T-helper 2 cell treated with Interferon-gamma antibody and Interleukin-4, amounts not matched to agents 100 ng/mL and 5 ng/mL, for 36 hours (primary cell): ENCODE measurements at regions not wholly inside any gene's neighbourhood (a gene's known extent, or its start where the extent isn't known, plus 50 kb on each side); places are given as distances from the start of the nearest gene placed in this dataset.

ENCODE experiments used
- intact Hi-C: fragments of 100-400 bp; cut with micrococcal nuclease; formaldehyde crosslinking; loops from one replicate; pipeline ENCODE4 v1.15.1; 2023

DNA sequence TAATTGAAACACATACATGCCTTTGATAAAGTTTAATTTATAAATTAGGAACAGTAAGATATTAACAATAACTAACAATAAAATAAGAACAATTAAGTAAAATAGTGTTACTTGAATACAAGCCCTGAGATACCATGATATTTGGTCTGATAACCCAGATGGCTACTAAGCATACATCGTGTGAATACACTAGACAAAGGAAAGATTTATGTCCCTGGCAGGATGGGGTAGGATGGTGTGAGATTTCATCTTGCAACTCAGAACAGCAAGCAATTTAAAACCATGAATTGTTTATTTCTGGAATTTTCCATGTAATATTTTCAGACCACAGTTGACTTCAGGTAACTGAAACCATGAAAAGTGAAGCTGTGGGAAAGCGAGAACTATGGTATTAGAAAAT lies 169.5 kb downstream of the DIPK2A start:
- intact Hi-C loops, result no loop called here

DNA sequence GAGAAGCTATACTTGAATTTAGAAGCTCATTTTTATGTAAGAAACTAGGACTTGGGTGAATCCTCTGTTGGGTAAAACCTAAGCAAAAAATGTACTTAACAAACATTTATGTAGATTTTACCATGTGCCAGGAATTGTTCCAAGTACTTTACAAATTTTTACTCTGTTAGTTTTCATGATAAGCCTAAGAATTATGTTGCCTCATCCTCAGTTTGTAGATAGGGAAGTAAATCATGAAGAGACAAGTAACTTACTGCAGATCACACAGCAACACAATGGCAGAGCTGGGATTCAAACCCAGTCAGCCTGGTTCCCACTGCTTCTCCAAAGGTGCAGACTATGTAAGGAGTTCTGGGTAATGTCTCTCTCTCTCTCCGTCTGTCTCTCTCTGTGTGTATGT lies 169.9 kb downstream of the DIPK2A start:
- intact Hi-C loops, result no loop called here

DNA sequence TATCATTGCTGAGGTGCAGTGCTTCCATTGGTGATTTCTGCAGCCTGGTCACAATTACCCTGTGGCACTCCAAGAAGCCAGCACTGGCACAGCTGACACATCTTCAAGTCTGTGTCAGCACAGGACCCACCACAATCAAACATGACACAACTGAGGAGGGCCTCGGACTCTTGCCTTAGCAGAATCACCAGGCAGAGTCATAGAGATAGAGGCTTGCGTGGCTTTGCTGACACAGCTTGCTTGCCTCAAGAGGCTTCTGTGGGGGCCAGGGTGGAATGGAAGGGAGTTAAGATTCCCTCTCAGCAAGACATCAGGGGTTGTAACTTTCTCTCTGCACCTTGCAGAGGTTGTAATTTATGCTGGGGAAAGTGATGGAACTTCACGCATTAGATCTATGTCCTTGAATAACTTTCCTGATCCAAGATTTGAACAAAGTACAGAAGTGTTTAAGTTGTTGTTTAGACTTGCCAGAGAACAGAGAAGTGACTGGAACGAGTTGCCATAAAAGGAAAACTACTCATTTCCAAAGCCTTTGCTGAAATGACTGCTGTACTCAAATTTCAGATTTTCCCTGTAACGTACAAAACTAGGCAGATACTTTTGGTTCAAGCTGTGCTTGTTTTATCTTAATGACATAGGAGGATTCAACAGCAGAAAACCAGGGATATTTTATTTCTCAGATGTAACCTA lies 170.7 kb downstream of the DIPK2A start:
- intact Hi-C loops, result no loop called here

DNA sequence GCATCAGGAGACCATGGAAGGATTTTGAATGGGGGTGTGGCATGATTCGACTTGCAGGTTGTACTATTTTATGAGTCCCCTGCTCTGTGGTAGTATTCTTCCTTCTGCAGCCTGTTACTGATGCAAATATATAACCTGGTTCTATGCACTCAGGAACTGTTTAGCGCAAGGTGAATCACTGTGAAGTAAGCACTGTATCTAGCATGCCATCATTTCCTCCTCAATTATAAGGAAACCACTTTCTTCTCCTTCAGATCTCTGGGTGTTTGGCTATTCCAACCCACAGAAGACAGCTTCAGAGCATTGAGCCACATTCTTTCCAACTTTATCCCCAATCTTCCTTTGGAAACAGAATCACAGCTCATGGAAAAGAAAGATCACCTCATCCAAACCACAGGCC lies 176.7 kb downstream of the DIPK2A start:
- intact Hi-C loops, result no loop called here

- intact Hi-C loops, result no loop called here
Measured at GRCh38 chr3:144151983-144152382, 180.4 kb downstream of the DIPK2A start.

DNA sequence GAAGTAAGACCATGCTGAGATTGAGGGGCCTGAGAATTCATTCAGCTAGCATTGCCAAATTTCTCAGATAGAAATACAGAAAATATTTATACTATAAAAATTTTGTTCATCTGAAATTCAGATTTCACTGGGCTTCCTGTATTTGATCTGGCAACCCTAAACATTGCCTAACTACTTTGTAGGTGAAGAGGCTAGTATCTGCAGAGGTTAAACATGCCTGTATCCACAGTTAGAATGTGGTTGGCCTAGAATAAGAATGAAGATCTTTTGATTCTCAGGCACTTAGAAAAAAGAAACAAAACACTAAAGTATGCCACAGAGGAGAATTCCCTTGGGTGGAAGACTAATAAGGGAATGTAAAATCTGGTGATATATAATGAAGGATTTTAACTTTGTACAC lies 189.0 kb downstream of the DIPK2A start:
- intact Hi-C loops, result no loop called here

- intact Hi-C loops, result no loop called here
Measured at GRCh38 chr3:144162042-144162441, 190.4 kb downstream of the DIPK2A start.

GRCh38 chr3:144164352-144164751 lies 192.7 kb downstream of the DIPK2A start:
- intact Hi-C loops, result no loop called here

- intact Hi-C loops, result no loop called here
Measured at GRCh38 chr3:144165482-144165881, 193.9 kb downstream of the DIPK2A start.

DNA sequence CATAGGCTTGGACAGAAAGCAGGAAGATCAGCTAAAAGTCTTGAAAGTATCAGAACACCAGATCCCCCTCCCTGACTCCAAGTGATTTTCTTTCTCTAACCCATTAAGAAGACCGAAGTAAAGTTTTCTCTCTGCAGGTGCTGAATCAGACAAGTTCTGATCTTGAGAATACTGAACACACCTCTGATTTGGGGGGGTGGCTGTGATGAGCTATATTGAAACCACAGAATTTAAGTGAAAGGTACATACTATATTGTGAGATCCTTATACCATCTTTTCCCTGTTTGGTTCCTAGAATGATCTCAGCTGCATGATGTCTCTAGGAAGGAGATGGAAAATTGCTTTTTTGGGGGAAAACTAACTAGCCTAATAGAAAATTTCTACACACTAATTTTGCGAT lies 196.0 kb downstream of the DIPK2A start:
- intact Hi-C loops, result no loop called here

GRCh38 chr3:144173491-144173890 lies 201.9 kb downstream of the DIPK2A start:
- intact Hi-C loops, result no loop called here

DNA sequence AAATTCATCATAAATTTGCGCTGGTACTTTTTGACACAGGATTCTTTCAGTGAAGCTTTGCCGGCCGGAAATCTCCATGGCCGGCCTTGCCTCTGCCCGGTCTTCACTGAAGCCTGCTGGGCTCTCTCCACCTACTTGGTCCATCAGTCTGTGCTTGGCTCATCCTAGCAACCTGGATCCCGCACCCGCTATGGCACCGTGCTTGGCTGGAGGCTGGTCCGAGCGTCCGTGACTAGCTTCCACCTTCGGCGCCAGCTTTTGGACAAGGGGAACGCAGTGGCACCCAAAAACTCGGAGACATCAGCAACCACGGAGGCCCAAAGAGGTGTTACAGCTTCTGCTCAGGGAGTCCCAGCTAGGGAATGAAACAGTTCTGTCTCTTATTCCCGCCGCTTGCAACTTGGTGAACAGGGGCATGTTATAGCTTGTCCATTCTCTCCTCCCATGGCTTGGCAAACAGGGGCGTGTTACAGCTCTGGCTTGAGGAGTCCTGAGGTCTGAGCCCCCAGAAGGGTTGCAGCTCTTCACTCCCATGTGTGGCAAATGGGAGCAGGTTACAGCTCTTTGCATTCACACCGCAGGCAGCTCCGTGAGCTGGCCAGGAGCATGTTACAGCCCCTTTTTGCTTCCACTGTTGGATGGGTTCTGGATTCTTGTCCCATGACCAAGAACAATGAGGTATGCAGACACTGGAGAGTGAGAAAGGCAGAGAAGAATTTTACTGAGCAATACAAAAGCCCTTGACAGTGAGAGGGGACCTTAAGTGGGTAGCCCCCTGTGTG lies 204.2 kb downstream of the DIPK2A start:
- intact Hi-C loops, result no loop called here

GRCh38 chr3:144177649-144178048 lies 206.0 kb downstream of the DIPK2A start:
- intact Hi-C loops, result no loop called here

GRCh38 chr3:144178607-144179006 lies 207.0 kb downstream of the DIPK2A start:
- intact Hi-C loops, result no loop called here

GRCh38 chr3:144181062-144181461 lies 209.4 kb downstream of the DIPK2A start:
- intact Hi-C loops, result no loop called here

- intact Hi-C loops, result no loop called here
Measured at GRCh38 chr3:144182501-144182900, 210.9 kb downstream of the DIPK2A start.

- intact Hi-C loops, result no loop called here
Measured at GRCh38 chr3:144185276-144185675, 213.7 kb downstream of the DIPK2A start.

DNA sequence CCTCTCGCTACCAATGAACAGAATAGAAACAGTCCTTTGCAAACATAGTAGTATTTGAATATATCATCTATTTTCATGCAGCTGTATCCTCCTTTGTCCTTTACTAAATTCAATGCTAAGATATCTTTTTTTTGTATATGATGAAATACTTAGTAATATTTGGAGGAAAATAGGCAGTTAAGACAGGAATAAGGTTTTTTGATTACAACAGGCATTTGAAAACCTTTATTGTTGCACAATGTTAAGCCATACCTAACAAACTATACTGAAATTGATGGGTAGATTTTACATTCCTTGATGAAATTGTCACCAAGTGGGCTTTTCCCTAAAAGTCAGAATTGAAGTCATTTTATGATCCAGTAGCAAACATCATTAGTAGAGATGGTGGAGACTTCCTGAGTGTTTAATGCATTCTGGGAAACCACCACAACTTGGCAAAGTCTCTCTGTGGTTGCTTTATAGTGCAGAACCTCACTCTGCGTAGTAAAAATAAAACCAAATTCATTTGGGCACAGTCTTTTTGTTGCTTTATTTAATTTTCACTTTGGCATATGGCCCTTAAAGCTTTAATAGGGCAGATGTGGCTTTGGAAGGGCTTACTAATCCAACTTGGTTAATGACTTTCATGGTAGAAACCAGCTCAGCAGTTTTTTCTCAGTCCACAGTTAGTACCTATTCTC lies 216.0 kb downstream of the DIPK2A start:
- intact Hi-C loops, result no loop called here

GRCh38 chr3:144189044-144189443 lies 217.4 kb downstream of the DIPK2A start:
- intact Hi-C loops, result no loop called here

DNA sequence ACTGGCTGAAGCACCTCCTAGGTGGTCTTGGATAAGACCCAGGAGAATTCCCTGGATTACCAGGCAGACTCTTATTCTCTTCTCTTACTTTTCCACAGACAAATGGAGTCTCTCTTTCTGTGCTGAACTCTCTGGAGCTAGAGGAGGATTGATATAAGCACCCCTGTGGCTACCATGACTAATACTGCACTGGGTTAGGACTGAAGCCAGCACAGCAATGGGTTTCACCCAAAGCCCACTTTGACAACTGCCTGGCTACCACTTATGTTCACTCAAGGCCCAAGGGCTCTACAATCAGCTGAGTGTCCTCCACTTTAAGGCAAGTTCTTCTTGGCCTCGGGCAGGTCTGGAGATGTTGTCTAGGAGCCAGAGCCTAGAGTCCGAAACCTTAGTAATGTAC lies 225.5 kb downstream of the DIPK2A start:
- intact Hi-C loops, result no loop called here

GRCh38 chr3:144197582-144197981 lies 226.0 kb downstream of the DIPK2A start:
- intact Hi-C loops, result no loop called here

- intact Hi-C loops, result no loop called here
Measured at GRCh38 chr3:144200004-144200403, 228.4 kb downstream of the DIPK2A start.
